GM10266 (cell line): ENCODE measurements at regions not wholly inside any gene's neighbourhood (a gene's known extent, or its start where the extent isn't known, plus 50 kb on each side); places are given as distances from the start of the nearest gene placed in this dataset.

Experiments used
- DNase-seq: peaks from one replicate; pipeline ENCODE4 v3.0.0; 2012; ENCODE audit errors: extremely low spot score
- CTCF ChIP-seq: IDR thresholded peaks from 2 replicates; pipeline ENCODE4 v1.5.1; 2012; ENCODE audit warnings: mild to moderate bottlenecking, low read depth; ENCODE audit not compliant: control insufficient read depth, insufficient read depth; ENCODE audit errors: missing control alignments

GRCh38 chr22:27377501-27378295, 423.9 kb downstream of the MN1 start:
- TF ChIP-seq CTCF, result no peak
- no peak for DNase-seq

GRCh38 chr22:27378311-27378800, 423.2 kb downstream of the MN1 start:
- no peak for DNase-seq
- TF ChIP-seq CTCF, result no peak

- no peak for DNase-seq
- TF ChIP-seq CTCF, result no peak
These were observed 422.6 kb downstream of the MN1 start for GRCh38 chr22:27378995-27379394.

- TF ChIP-seq CTCF, result no peak
- DNase-seq, result no peak
These were observed 420.7 kb downstream of the MN1 start for GRCh38 chr22:27380855-27381254.

GRCh38 chr22:27381552-27381951, 420.0 kb downstream of the MN1 start:
- TF ChIP-seq CTCF, result no peak
- no peak for DNase-seq

GRCh38 chr22:27381960-27382742, 419.4 kb downstream of the MN1 start:
- no peak for TF ChIP-seq CTCF
- DNase-seq, result no peak

- no peak for TF ChIP-seq CTCF
- no peak for DNase-seq
These were observed 418.6 kb downstream of the MN1 start for GRCh38 chr22:27382947-27383346.
